ENCODE measurements at regions not wholly inside any gene's neighbourhood (a gene's known extent, or its start where the extent isn't known, plus 50 kb on each side); places are given as distances from the start of the nearest gene placed in this dataset.
"Not testable (repeated sequence)": the region's sequence is repeated elsewhere in the genome, so short reads cannot be mapped to it uniquely, and the experiment has no call there.

- Mint-ChIP-seq H3K27me3 (ENCODE audit: low read depth in 3 of 3) (peaks cover 0 to 3% (median 1%) of the 10 kb centered on the region in 3 donors), H3K36me3 (peaks cover 0 to 5% (median 0%) of the 10 kb centered on the region in 3 donors), H3K27ac (no peak overlapping the region), H3K4me1 (no peaks in the 10 kb centered on the region), H3K4me3 (no peak overlapping the region), H3K9me3 (peaks cover 20 to 53% (median 34%) of the 10 kb centered on the region in 6 donors)
- DNase-seq = no peak
These were observed 185.8 kb upstream of the ROBO1 start for GRCh38 chr3:79953591-79954101.

GRCh38 chr3:79951426-79951825 is 183.6 kb upstream of the ROBO1 start:
- not testable (repeated sequence) for DNase-seq; H3K36me3 Mint-ChIP-seq; H3K4me3 Mint-ChIP-seq; H3K4me1 Mint-ChIP-seq; H3K27ac Mint-ChIP-seq; H3K27me3 Mint-ChIP-seq (ENCODE audit: low read depth in 3 of 3)
- H3K9me3 Mint-ChIP-seq = peaks cover 15 to 48% (median 28%) of the 10 kb centered on the region in 6 donors

GRCh38 chr3:79947957-79948356 is 180.2 kb upstream of the ROBO1 start:
- Mint-ChIP-seq H3K36me3 (peaks cover 0 to 5% (median 0%) of the 10 kb centered on the region in 3 donors), H3K27me3 (ENCODE audit: low read depth in 3 of 3) (peaks cover 0 to 1% (median 0%) of the 10 kb centered on the region in 3 donors), H3K9me3 (peaks cover 17 to 59% (median 28%) of the 10 kb centered on the region in 6 donors), H3K4me3 (no peak overlapping the region), H3K4me1 (no peaks in the 10 kb centered on the region), H3K27ac (no peak overlapping the region)
- no peak for DNase-seq

- Mint-ChIP-seq H3K9me3 (peaks cover 15 to 60% (median 30%) of the 10 kb centered on the region in 6 donors), H3K27me3 (ENCODE audit: low read depth in 3 of 3) (peaks cover 0 to 1% (median 0%) of the 10 kb centered on the region in 3 donors), H3K27ac (no peak overlapping the region), H3K36me3 (peaks cover 0 to 5% (median 0%) of the 10 kb centered on the region in 3 donors), H3K4me3 (no peak overlapping the region), H3K4me1 (no peaks in the 10 kb centered on the region)
- no peak for DNase-seq
These were observed 179.7 kb upstream of the ROBO1 start for GRCh38 chr3:79947469-79947868.

- no peaks in the 10 kb centered on the region for H3K4me1 Mint-ChIP-seq
- no peaks in the 10 kb centered on the region for H3K36me3 Mint-ChIP-seq
- no peak overlapping the region for H3K27ac Mint-ChIP-seq
- no peak overlapping the region for H3K4me3 Mint-ChIP-seq
- H3K27me3 Mint-ChIP-seq (ENCODE audit: low read depth in 3 of 3) = no peaks in the 10 kb centered on the region
- DNase-seq = no peak
- H3K9me3 Mint-ChIP-seq = peaks cover 4 to 43% (median 16%) of the 10 kb centered on the region in 6 donors
These were observed 169.8 kb upstream of the ROBO1 start for GRCh38 chr3:79937567-79937966.

GRCh38 chr3:79930196-79930595 is 162.4 kb upstream of the ROBO1 start:
- no peak overlapping the region for H3K27ac Mint-ChIP-seq
- peaks cover 6 to 32% (median 17%) of the 10 kb centered on the region in 6 donors for H3K9me3 Mint-ChIP-seq
- H3K36me3 Mint-ChIP-seq = no peaks in the 10 kb centered on the region
- no peak for DNase-seq
- no peak overlapping the region for H3K4me3 Mint-ChIP-seq
- peaks cover 0 to 3% (median 0%) of the 10 kb centered on the region in 3 donors for H3K27me3 Mint-ChIP-seq (ENCODE audit: low read depth in 3 of 3)
- no peaks in the 10 kb centered on the region for H3K4me1 Mint-ChIP-seq

GRCh38 chr3:79928687-79929408 is 161.1 kb upstream of the ROBO1 start:
- H3K27ac Mint-ChIP-seq = no peak overlapping the region
- H3K4me1 Mint-ChIP-seq = no peaks in the 10 kb centered on the region
- no peaks in the 10 kb centered on the region for H3K36me3 Mint-ChIP-seq
- peaks cover 0 to 3% (median 0%) of the 10 kb centered on the region in 3 donors for H3K27me3 Mint-ChIP-seq (ENCODE audit: low read depth in 3 of 3)
- H3K4me3 Mint-ChIP-seq = no peak overlapping the region
- no peak for DNase-seq
- H3K9me3 Mint-ChIP-seq = peaks cover 6 to 27% (median 17%) of the 10 kb centered on the region in 6 donors

GRCh38 chr3:79926522-79926921 is 158.7 kb upstream of the ROBO1 start:
- no peak for DNase-seq
- Mint-ChIP-seq H3K36me3 (no peaks in the 10 kb centered on the region), H3K4me3 (no peak overlapping the region), H3K27ac (no peak overlapping the region), H3K4me1 (no peaks in the 10 kb centered on the region), H3K27me3 (ENCODE audit: low read depth in 3 of 3) (peaks cover 0 to 3% (median 0%) of the 10 kb centered on the region in 3 donors), H3K9me3 (peaks cover 6 to 33% (median 15%) of the 10 kb centered on the region in 6 donors)

- Mint-ChIP-seq H3K4me3 (no peak overlapping the region), H3K27ac (no peak overlapping the region), H3K36me3 (no peaks in the 10 kb centered on the region), H3K4me1 (no peaks in the 10 kb centered on the region), H3K9me3 (peaks cover 5 to 30% (median 13%) of the 10 kb centered on the region in 6 donors), H3K27me3 (ENCODE audit: low read depth in 3 of 3) (peaks cover 0 to 3% (median 0%) of the 10 kb centered on the region in 3 donors)
- no peak for DNase-seq
These were observed 154.8 kb upstream of the ROBO1 start for GRCh38 chr3:79922633-79923032.

GRCh38 chr3:79917561-79917960 is 149.8 kb upstream of the ROBO1 start:
- Mint-ChIP-seq H3K36me3 (no peaks in the 10 kb centered on the region), H3K9me3 (peaks cover 7 to 33% (median 19%) of the 10 kb centered on the region in 6 donors), H3K27me3 (ENCODE audit: low read depth in 3 of 3) (no peaks in the 10 kb centered on the region), H3K4me3 (no peak overlapping the region), H3K27ac (no peak overlapping the region), H3K4me1 (no peaks in the 10 kb centered on the region)
- DNase-seq = no peak

GRCh38 chr3:79910337-79910736 is 142.5 kb upstream of the ROBO1 start:
- H3K27ac Mint-ChIP-seq = no peak overlapping the region
- H3K27me3 Mint-ChIP-seq (ENCODE audit: low read depth in 3 of 3) = no peaks in the 10 kb centered on the region
- no peaks in the 10 kb centered on the region for H3K36me3 Mint-ChIP-seq
- H3K4me3 Mint-ChIP-seq = no peak overlapping the region
- no peaks in the 10 kb centered on the region for H3K4me1 Mint-ChIP-seq
- DNase-seq = no peak
- peaks cover 8 to 47% (median 17%) of the 10 kb centered on the region in 6 donors for H3K9me3 Mint-ChIP-seq

GRCh38 chr3:79906106-79906505 is 138.3 kb upstream of the ROBO1 start:
- no peaks in the 10 kb centered on the region for H3K36me3 Mint-ChIP-seq
- peaks cover 0 to 1% (median 0%) of the 10 kb centered on the region in 3 donors for H3K27me3 Mint-ChIP-seq (ENCODE audit: low read depth in 3 of 3)

GRCh38 chr3:79902151-79902550 is 134.4 kb upstream of the ROBO1 start:
- Mint-ChIP-seq H3K4me3 (no peak overlapping the region), H3K4me1 (no peaks in the 10 kb centered on the region), H3K27ac (no peak overlapping the region), H3K9me3 (peaks cover 5 to 44% (median 13%) of the 10 kb centered on the region in 6 donors), H3K36me3 (no peaks in the 10 kb centered on the region), H3K27me3 (ENCODE audit: low read depth in 3 of 3) (peaks cover 0 to 1% (median 0%) of the 10 kb centered on the region in 3 donors)
- no peak for DNase-seq

More at GRCh38 chr3:79906106-79906505, 138.3 kb upstream of the ROBO1 start:
- Mint-ChIP-seq H3K4me3 (no peak overlapping the region), H3K9me3 (peaks cover 5 to 47% (median 15%) of the 10 kb centered on the region in 6 donors), H3K27ac (no peak overlapping the region), H3K4me1 (no peaks in the 10 kb centered on the region)
- DNase-seq = no peak

- Mint-ChIP-seq H3K27me3 (ENCODE audit: low read depth in 3 of 3) (peaks cover 0 to 1% (median 0%) of the 10 kb centered on the region in 3 donors), H3K4me3 (no peak overlapping the region), H3K36me3 (no peaks in the 10 kb centered on the region), H3K27ac (no peak overlapping the region), H3K9me3 (peaks cover 4 to 30% (median 18%) of the 10 kb centered on the region in 6 donors), H3K4me1 (no peaks in the 10 kb centered on the region)
- no peak for DNase-seq
These were observed 131.1 kb upstream of the ROBO1 start for GRCh38 chr3:79898907-79899306.
